Lung (tissue), 11 donors: ENCODE measurements at regions not wholly inside any gene's neighbourhood (a gene's known extent, or its start where the extent isn't known, plus 50 kb on each side); places are given as distances from the start of the nearest gene placed in this dataset.

ENCODE experiments used
- ATAC-seq: fragments of 200-7000 bp; cut with Tn5 transposase; one replicate; pipeline ENCODE4 v1.9.1; 2020; ENCODE audit warnings: moderate number of reproducible peaks; ENCODE audit not compliant: insufficient read depth, low FRiP score
- DNase-seq, 3 donors: peaks; one replicate each; pipeline ENCODE4 v3.0.0-alpha.2; 2013 to 2017
- H3K27ac ChIP-seq, 2 donors: one replicate each; pipeline ENCODE4 v1.5.1; 2013; ENCODE audit warnings: mild to moderate bottlenecking in 2 of 2, moderate library complexity in 2 of 2, control low read depth in 1 of 2, inconsistent platforms in 1 of 2, low read depth in 1 of 2, low read length in 1 of 2
- H3K27me3 ChIP-seq, 3 donors: one replicate each; pipeline ENCODE4 v1.5.1; 2013; ENCODE audit warnings: low read length in 2 of 3; ENCODE audit not compliant: control insufficient read depth in 3 of 3, insufficient read depth in 3 of 3
- H3K36me3 ChIP-seq, 4 donors: one replicate each; pipeline ENCODE4 v1.5.1; 2013; ENCODE audit warnings: low read length in 4 of 4, mild to moderate bottlenecking in 1 of 4, moderate library complexity in 1 of 4; ENCODE audit not compliant: control insufficient read depth in 4 of 4, insufficient read depth in 4 of 4
- H3K4me1 ChIP-seq, 5 donors: one replicate each; pipeline ENCODE4 v1.5.1; 2013; ENCODE audit warnings: low read length in 5 of 5, mild to moderate bottlenecking in 2 of 5, moderate library complexity in 1 of 5; ENCODE audit not compliant: control insufficient read depth in 5 of 5, insufficient read depth in 5 of 5
- H3K4me3 ChIP-seq: one replicate; pipeline ENCODE4 v1.5.1; 2013; ENCODE audit warnings: mild to moderate bottlenecking, control low read depth, moderate library complexity
- H3K9ac ChIP-seq, 2 donors: one replicate each; pipeline ENCODE4 v1.5.1; 2013; ENCODE audit warnings: low read length in 2 of 2, control low read depth in 1 of 2; ENCODE audit not compliant: insufficient read depth in 1 of 2
- H3K9me3 ChIP-seq, 4 donors: one replicate each; pipeline ENCODE4 v1.5.1; 2013; ENCODE audit warnings: low read length in 3 of 4, mild to moderate bottlenecking in 1 of 4, moderate library complexity in 1 of 4; ENCODE audit not compliant: control insufficient read depth in 4 of 4, insufficient read depth in 3 of 4
- CTCF ChIP-seq: IDR thresholded peaks from 2 replicates; pipeline ENCODE4 v1.5.1; 2012; ENCODE audit warnings: mild to moderate bottlenecking; ENCODE audit errors: control extremely low read depth, extremely low read depth
- WGBS, 2 donors: extraction: QIAGEN DNeasy Blood & Tissue Kit; methylation state at CpG; one replicate each; pipeline ENCODE4 v1.1.7; 2013; 5-methylcytosine and 5-hydroxymethylcytosine counted together
- donor health status: control.
- donor health status: control.
- donor health status: Bipolar disorder and iron deficiency.
- donor health status: healthy.
- donor health status: DM: yes; HTN: yes; CAD: no.

DNA sequence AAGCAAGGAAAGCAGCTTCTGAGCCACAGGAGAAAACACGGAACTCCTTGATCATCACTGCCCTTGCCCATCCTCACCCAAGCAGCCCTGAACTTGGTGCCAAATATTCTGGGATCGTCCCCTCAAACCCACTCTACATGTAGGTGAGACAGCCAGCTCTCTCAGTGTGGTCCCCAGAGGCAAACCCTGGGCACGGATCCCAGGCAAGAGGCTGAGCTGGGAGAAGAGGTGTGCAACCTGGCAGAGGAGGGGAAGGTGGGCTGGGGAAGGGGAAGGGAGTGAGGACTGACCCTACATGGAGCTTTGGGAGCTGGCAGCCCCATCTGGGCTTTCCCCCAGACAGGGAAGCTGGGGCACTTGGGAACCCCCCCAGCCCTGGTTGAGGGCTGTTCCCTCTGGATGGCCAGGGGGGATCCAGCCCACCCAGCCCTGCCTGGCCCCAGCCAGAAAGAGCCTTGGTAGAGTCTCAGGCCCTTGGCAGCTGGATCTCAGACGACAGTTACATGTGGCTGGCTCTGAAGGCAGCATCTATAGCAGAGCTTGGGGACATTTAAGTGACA, 186.2 kb upstream of the CST7 start:
- 81 to 84% methylated on average over 4 of the region's 4 CpGs for WGBS, 2 donors
- Histone ChIP-seq H3K27ac (no peak overlapping the region), H3K9ac (no peak overlapping the region), H3K36me3 (no peaks in the 10 kb centered on the region), H3K4me1 (no peaks in the 10 kb centered on the region), H3K27me3 (no peaks in the 10 kb centered on the region), H3K9me3 (peaks cover 0 to 12% (median 0%) of the 10 kb centered on the region in 4 donors), H3K4me3 (no peak overlapping the region)
- no peak for TF ChIP-seq CTCF
- no peak for DNase-seq
- no peak for ATAC-seq

DNA sequence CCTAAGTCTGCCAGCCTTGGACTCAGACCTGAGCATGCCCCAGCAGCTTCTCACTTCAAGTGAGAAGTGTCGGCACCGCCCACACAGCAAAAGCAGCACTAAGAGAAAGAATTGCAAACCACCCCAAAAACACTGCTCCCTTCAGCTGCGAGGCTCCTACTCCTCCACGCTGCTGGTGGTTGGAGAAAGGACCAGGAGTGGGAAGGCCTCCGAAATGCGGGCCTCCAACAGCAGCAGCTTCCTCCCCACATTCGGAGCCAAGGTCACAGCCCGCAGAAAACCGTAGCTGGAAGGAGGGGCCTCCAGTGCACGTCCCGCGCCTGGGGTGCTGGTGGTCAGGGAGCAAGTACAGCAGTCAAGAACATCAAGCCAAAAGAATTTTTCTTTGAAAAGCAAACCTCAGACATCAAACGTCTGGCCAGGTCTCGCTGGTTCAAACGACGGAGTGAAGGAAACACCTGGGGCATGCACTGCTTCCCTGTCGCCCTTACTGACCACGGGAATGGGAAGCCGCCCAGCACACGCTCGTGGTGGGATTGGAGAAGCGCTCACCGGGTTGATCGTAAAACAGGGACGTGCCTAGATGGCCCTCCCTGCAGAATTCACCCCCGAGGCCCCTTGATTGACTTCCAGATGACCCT, 185.6 kb upstream of the CST7 start:
- Histone ChIP-seq H3K36me3 (no peaks in the 10 kb centered on the region), H3K4me1 (no peaks in the 10 kb centered on the region), H3K9ac (no peak overlapping the region), H3K27me3 (no peaks in the 10 kb centered on the region), H3K27ac (no peak overlapping the region), H3K9me3 (peaks cover 0 to 12% (median 0%) of the 10 kb centered on the region in 4 donors), H3K4me3 (no peak overlapping the region)
- DNase-seq = no peak
- no peak for ATAC-seq
- TF ChIP-seq CTCF = no peak
- WGBS, 2 donors = 26 to 45% methylated on average over 26 of the region's 26 CpGs

DNA sequence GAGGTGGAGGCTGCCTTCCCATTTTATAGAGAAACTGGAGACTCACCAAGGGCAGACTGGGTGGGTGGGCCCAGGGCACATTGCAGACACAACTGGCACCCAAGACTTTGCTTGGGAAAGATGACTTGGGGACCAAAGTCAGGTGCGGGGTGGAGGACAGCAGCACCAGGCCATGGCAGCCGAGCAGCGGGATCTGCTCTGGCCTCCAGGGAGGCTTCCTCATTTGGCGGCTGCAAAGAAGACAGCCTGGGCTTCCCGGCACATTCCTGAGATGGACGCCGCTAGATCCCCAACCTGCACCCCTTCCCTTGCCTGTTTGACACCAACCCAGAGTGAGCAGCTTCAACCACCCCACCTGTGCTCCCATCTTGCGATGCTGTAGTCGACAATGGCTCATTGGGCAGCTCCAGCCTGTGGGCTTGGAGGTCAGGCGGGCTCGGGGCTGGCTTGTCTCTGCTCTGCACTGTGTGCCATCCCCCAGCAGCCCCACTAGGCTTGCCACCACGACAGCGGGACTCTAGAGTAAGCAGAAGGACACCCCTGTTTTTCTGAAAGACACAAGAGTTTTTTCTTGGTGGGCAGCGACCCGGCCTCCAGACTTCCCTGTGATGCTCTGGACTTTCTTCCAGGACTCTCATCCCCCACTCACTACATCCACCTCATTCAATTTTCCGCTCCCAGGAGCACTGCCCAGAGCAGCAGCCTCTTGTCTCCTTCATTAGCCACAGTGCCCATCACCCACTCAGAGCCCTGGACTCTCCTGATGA, 184.9 kb upstream of the CST7 start:
- no peak overlapping the region for H3K4me3 ChIP-seq
- H3K36me3 ChIP-seq = no peaks in the 10 kb centered on the region
- TF ChIP-seq CTCF = no peak
- ATAC-seq = no peak
- no peak for DNase-seq
- peaks cover 0 to 12% (median 0%) of the 10 kb centered on the region in 4 donors for H3K9me3 ChIP-seq
- no peaks in the 10 kb centered on the region for H3K4me1 ChIP-seq
- no peaks in the 10 kb centered on the region for H3K27me3 ChIP-seq
- no peak overlapping the region for H3K27ac ChIP-seq
- WGBS, 2 donors = 94 to 97% methylated on average over 16 of the region's 16 CpGs
- H3K9ac ChIP-seq = no peak overlapping the region
